K562 (cell line): ENCODE measurements at regions not wholly inside any gene's neighbourhood (a gene's known extent, or its start where the extent isn't known, plus 50 kb on each side); places are given as distances from the start of the nearest gene placed in this dataset.

Source experiments
- ATAC-seq: fragments of 200-7000 bp; cut with Tn5 transposase; 3 replicates; pipeline ENCODE4 v1.9.1; 2020; ENCODE audit warnings: moderate library complexity
- BruUV-seq: library from RNA; stranded (reverse); fragments of 400-500 nt; replicated peaks from 2 replicates; lab custom pipeline; 2021; lab: Mats Ljungman, UMichigan
- CTCF ChIA-PET: fragments of 300-600 bp; formaldehyde crosslinking; extraction: SDS; loops from one replicate; lab custom pipeline; 2021; ENCODE audit warnings: low intra/inter-chr PET ratio; lab: Yijun Ruan, JAX
- POLR2A ChIA-PET: fragments of 300-600, 350-650 bp; sonication (Branson Sonifier 250); formaldehyde crosslinking; extraction: SDS; loops from one replicate; lab custom pipeline; 2021; ENCODE audit warnings: antibody characterized with exemption, inconsistent platforms; lab: Yijun Ruan, JAX
- DNase-seq, 4 experiments: peaks; one replicate each; pipeline versions ENCODE4 v3.0.0 to v3.0.0-alpha.2; 2011 to 2018; ENCODE audit warnings: low spot score in 3 of 4, mixed read lengths in 3 of 4; ENCODE audit errors: extremely low read depth in 1 of 4
- FAIRE-seq: peaks from 2 replicates; lab custom pipeline; 2011; peaks lifted over from hg19 to GRCh38; lab: Jason Lieb, UNC
- H2AFZ ChIP-seq: 2 replicates; pipeline ENCODE4 v1.6.0; 2011; ENCODE audit warnings: low read depth, low read length, control low read depth, inconsistent platforms
- H3K27ac ChIP-seq: fragments of 200-600 bp; 3 replicates; pipeline ENCODE4 v1.8.0; 2011; ENCODE audit warnings: low read depth, mild to moderate bottlenecking, control low read depth, inconsistent platforms, low read length, moderate library complexity, mixed read lengths; ENCODE audit errors: extremely low read depth
- H3K27me3 ChIP-seq, 2 experiments: fragments of 300-600 bp in 1 of 2; 2 replicates in 1 of 2; 3 replicates in 1 of 2; pipeline versions ENCODE4 v1.6.0 to v1.8.0; 2011; ENCODE audit warnings: inconsistent platforms in 2 of 2, low read length in 2 of 2, mild to moderate bottlenecking in 1 of 2, mixed read lengths in 1 of 2, moderate library complexity in 1 of 2; ENCODE audit not compliant: control insufficient read depth in 2 of 2, insufficient read depth in 2 of 2
- H3K36me3 ChIP-seq: fragments of 300-600 bp; 3 replicates; pipeline ENCODE4 v1.8.0; 2011; ENCODE audit warnings: mild to moderate bottlenecking, low read length, inconsistent platforms; ENCODE audit not compliant: control insufficient read depth, insufficient read depth
- H3K4me1 ChIP-seq, 2 experiments: fragments of 200-600 bp in 1 of 2; replicated peaks in 1 of 2; 2 replicates in 1 of 2; 3 replicates in 1 of 2; pipeline versions ENCODE4 v1.5.1 to v1.8.0; 2011; ENCODE audit warnings: inconsistent platforms in 2 of 2, low read length in 2 of 2, mild to moderate bottlenecking in 1 of 2, mixed read lengths in 1 of 2, moderate library complexity in 1 of 2; ENCODE audit not compliant: control insufficient read depth in 2 of 2, insufficient read depth in 2 of 2
- H3K4me2 ChIP-seq: 2 replicates; pipeline ENCODE4 v1.6.1; 2011; ENCODE audit warnings: low read length, control low read depth, inconsistent platforms, mixed read lengths; ENCODE audit not compliant: insufficient read depth
- H3K4me3 ChIP-seq: fragments of 200-600 bp; sonication (generic), shearing (Covaris generic); 2 replicates; pipeline ENCODE4 v1.5.1; 2016; ENCODE audit warnings: control low read depth, inconsistent platforms
- H3K79me2 ChIP-seq: fragments of 200-600 bp; 3 replicates; pipeline ENCODE4 v1.8.0; 2011; ENCODE audit warnings: low read length, inconsistent platforms; ENCODE audit not compliant: control insufficient read depth, insufficient read depth
- H3K9ac ChIP-seq, 2 experiments: 2 replicates each; pipeline versions ENCODE4 v1.6.0 to v1.6.1; 2011; ENCODE audit warnings: low read depth in 2 of 2, low read length in 2 of 2, control low read depth in 1 of 2, inconsistent platforms in 1 of 2, mild to moderate bottlenecking in 1 of 2, mixed read lengths in 1 of 2; ENCODE audit not compliant: insufficient read depth in 1 of 2
- H3K9me1 ChIP-seq: one replicate; pipeline ENCODE4 v1.6.0; 2011; ENCODE audit warnings: inconsistent platforms, mild to moderate bottlenecking, low read length, moderate library complexity; ENCODE audit not compliant: control insufficient read depth, insufficient read depth
- H3K9me3 ChIP-seq: replicated peaks from 2 replicates; pipeline ENCODE4 v1.5.1; 2011; ENCODE audit warnings: low read depth, low read length, inconsistent platforms; ENCODE audit not compliant: control insufficient read depth, insufficient read depth
- H4K20me1 ChIP-seq: replicated peaks from 2 replicates; pipeline ENCODE4 v1.6.1; 2011; ENCODE audit warnings: low read length, inconsistent platforms, mixed read lengths; ENCODE audit not compliant: control insufficient read depth, insufficient read depth
- GATAD2B ChIP-seq: fragments of 450-650 bp; IDR thresholded peaks from 2 replicates; pipeline ENCODE4 v1.6.1; 2017; ENCODE audit warnings: mild to moderate bottlenecking, borderline replicate concordance
- SIRT6 ChIP-seq: IDR thresholded peaks from one replicate; pipeline ENCODE4 v1.6.1; 2012; ENCODE audit warnings: low read depth, mild to moderate bottlenecking, control low read depth, inconsistent platforms, low read length, moderate library complexity
- ZNF695 ChIP-seq: fragments of 450-650 bp; formaldehyde crosslinking; IDR thresholded peaks from 2 replicates; pipeline ENCODE4 v1.4.0; 2020; ENCODE audit warnings: mild to moderate bottlenecking, moderate library complexity
- WGBS: fragments of 100-300 bp; shearing (Covaris generic); methylation state at CpG from one replicate; pipeline ENCODE4 v1.1.6; 2016; ENCODE audit warnings: low coverage, mixed read lengths; ENCODE audit not compliant: insufficient coverage; ENCODE audit errors: missing lambda C conversion rate; 5-methylcytosine and 5-hydroxymethylcytosine counted together
- in situ Hi-C: fragments of 300-500 bp; cut with MboI; formaldehyde crosslinking; loops from 4 replicates; pipeline ENCODE4 v1.15.0; 2018; ENCODE audit warnings: inconsistent platforms, mixed read lengths
- intact Hi-C: fragments of 100-400 bp; cut with micrococcal nuclease; formaldehyde crosslinking; loops from 2 replicates; pipeline ENCODE4 v1.14.2; 2022
- TF ChIP-seq, protein P1 (sequence below): fragments of 250-450 bp; sonication (Bioruptor Pico); IDR thresholded peaks from 2 replicates; pipeline ENCODE4 v1.6.1; 2021; ENCODE audit warnings: mild to moderate bottlenecking

DNA sequence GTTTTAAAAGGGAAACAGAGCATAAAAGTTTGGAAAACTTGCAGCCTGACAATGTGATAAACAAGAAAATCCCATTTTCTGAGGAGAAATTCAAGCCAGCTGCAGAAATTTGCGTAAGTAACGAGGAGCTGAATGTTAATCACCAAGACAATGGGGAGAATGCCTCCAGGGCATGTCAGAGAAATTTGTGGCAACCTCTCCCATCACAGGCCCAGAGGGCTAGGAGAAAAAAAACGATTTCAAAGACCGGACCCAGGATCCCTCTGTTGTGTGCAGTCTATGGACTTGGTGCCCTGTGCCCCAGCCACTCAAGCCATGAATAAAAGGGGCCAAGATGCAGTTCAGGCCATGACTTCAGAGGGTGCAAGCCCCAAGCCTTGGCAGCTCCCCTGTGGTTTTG, 355.4 kb upstream of the NDST3 start (continued):
- TF ChIP-seq, protein P1, sequence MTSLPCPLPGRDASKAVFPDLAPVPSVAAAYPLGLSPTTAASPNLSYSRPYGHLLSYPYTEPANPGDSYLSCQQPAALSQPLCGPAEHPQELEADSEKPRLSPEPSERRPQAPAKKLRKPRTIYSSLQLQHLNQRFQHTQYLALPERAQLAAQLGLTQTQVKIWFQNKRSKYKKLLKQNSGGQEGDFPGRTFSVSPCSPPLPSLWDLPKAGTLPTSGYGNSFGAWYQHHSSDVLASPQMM (CRISPR knock-in tag), result no peak

DNA sequence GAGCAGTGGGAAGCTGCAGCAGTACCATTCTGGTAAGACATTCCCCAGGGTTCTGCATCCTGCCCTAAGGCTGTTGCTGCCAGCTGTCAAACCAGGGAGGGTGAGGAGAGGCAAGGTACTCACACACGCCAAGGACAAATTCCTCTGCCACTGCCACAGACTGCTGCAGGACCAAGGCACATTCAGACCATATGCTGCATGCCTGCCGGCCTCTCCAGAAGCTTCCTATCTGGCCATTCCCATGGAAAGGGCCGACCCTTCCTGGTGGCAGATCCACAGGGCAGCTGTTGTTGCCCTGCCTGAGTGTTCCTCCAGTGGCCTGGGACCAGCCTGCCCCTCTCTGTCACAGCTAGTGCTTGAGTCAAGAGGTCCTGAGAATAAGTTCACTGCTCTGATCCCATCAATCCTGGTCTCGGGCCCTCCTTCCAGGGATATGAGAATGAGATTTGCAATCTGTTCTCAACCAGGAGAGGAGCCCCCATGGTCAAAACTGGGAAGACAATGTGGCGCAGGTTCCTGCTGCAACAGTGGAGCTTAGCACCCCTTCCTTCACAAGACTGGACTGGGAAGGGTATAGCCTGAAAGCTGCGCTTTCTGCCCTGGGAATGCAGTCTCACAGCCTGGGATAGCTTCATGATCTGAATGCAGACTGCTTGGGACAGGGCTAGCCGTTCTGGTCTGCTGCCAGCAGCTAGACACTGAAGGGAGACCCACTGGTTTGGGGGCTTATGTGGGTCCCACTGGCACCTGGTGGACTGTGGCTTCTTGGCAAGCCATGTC, 342.5 kb upstream of the NDST3 start:
- intact Hi-C loops (no loop called here), in situ Hi-C loops (no loop called here)
- CTCF ChIA-PET, result no interaction called here
- WGBS, result 0% methylated on average over 7 of the region's 7 CpGs
- TF ChIP-seq SIRT6 (no peak), ZNF695 (CRISPR knock-in tag) (no peak), GATAD2B (no peak)
- BruUV-seq, result no TSS peak
- no peaks in the 10 kb centered on the region for H3K4me1 ChIP-seq
- H3K9me1 ChIP-seq, result no peaks in the 10 kb centered on the region
- no peaks in the 10 kb centered on the region for H3K79me2 ChIP-seq
- FAIRE-seq (no peak), DNase-seq (no peak), ATAC-seq (no peak)
- H3K9ac ChIP-seq, result no peak overlapping the region
- H4K20me1 ChIP-seq, result no peaks in the 10 kb centered on the region
- H3K36me3 ChIP-seq, result no peaks in the 10 kb centered on the region
- H3K4me3 ChIP-seq, result no peak overlapping the region
- no peaks in the 10 kb centered on the region for H3K27me3 ChIP-seq
- no peak overlapping the region for H3K4me2 ChIP-seq
- POLR2A ChIA-PET, result no interaction called here
- no peak overlapping the region for H3K27ac ChIP-seq
- H2AFZ ChIP-seq, result no peak overlapping the region
- H3K9me3 ChIP-seq, result no peaks in the 10 kb centered on the region
